Gastrocnemius medialis (tissue), 4 donors: ENCODE measurements at regions not wholly inside any gene's neighbourhood (a gene's known extent, or its start where the extent isn't known, plus 50 kb on each side); places are given as distances from the start of the nearest gene placed in this dataset.

Experiments
- ATAC-seq, 2 donors: fragments of 150-250 bp; one replicate each; pipeline ENCODE4 v1.9.1; 2016
- DNase-seq, 2 donors: peaks; one replicate each; pipeline ENCODE4 v3.0.0-alpha.2; 2019
- H3K27ac ChIP-seq, 4 donors: fragments of 200-600 bp; sonication (generic); 1 replicate in 1 of 4; 2 replicates in 3 of 4; pipeline ENCODE4 v1.5.1; 2016 to 2018; ENCODE audit warnings: mild to moderate bottlenecking in 2 of 4, moderate library complexity in 1 of 4
- H3K27me3 ChIP-seq, 3 donors: fragments of 200-600 bp; sonication (generic) in 2 of 3; 1 replicate in 1 of 3; 2 replicates in 2 of 3; pipeline versions ENCODE4 v1.5.1 to v1.6.0; 2016 to 2019; ENCODE audit warnings: mild to moderate bottlenecking in 1 of 3, moderate library complexity in 1 of 3
- H3K36me3 ChIP-seq, 2 donors: fragments of 200-600 bp; sonication (generic) in 1 of 2; one replicate each; pipeline ENCODE4 v1.5.1; 2017 to 2018
- H3K4me1 ChIP-seq, 2 donors: fragments of 200-600 bp; sonication (generic) in 1 of 2; one replicate each; pipeline ENCODE4 v1.5.1; 2016 to 2017; ENCODE audit warnings: mild to moderate bottlenecking in 2 of 2
- H3K4me3 ChIP-seq, 4 donors: fragments of 200-600 bp; sonication (generic) in 3 of 4; 1 replicate in 1 of 4; 2 replicates in 3 of 4; pipeline ENCODE4 v1.5.1; 2016 to 2019; ENCODE audit warnings: mild to moderate bottlenecking in 2 of 4
- H3K9me3 ChIP-seq, 3 donors: fragments of 200-600 bp; sonication (generic) in 2 of 3; 1 replicate in 1 of 3; 2 replicates in 2 of 3; pipeline ENCODE4 v1.5.1; 2016 to 2019
- CTCF ChIP-seq, 5 experiments: fragments of 450-650 bp in 3 of 5; fragments of 200-600 bp in 2 of 5; sonication (generic) in 2 of 5; IDR thresholded peaks in 4 of 5; conservative IDR thresholded peaks in 1 of 5; 1 replicate in 4 of 5; 2 replicates in 1 of 5; pipeline ENCODE4 v1.5.1; 2016 to 2019; ENCODE audit warnings: antibody characterized with exemption in 5 of 5, mild to moderate bottlenecking in 3 of 5, moderate library complexity in 3 of 5
- POLR2A ChIP-seq, 2 donors: fragments of 450-650 bp; IDR thresholded peaks; one replicate each; pipeline ENCODE4 v1.6.1; 2017; ENCODE audit warnings: antibody characterized with exemption in 2 of 2, mild to moderate bottlenecking in 2 of 2, moderate library complexity in 2 of 2
- in situ Hi-C, 4 donors: fragments of 200-750 bp; cut with MboI; loops; one replicate each; pipeline versions ENCODE4 v1.15.0 to v1.8.0; 2017; ENCODE audit warnings: low sequenced_read_pairs in 4 of 4
- intact Hi-C: fragments of 100-400 bp; cut with DNase I; formaldehyde crosslinking; loops from one replicate; pipeline ENCODE4 v1.15.1; 2023; ENCODE audit warnings: low total_unique reads

GRCh38 chr2:57806449-57806968 is 240.1 kb upstream of the VRK2 start:
- H3K36me3 ChIP-seq = no peaks in the 10 kb centered on the region
- H3K4me3 ChIP-seq = no peak overlapping the region
- H3K9me3 ChIP-seq = no peaks in the 10 kb centered on the region
- intact Hi-C loops = no loop called here
- no peaks in the 10 kb centered on the region for H3K27me3 ChIP-seq
- ATAC-seq = no peak
- H3K27ac ChIP-seq = no peak overlapping the region
- in situ Hi-C loops = no loop called here
- H3K4me1 ChIP-seq = no peaks in the 10 kb centered on the region
- no peak for DNase-seq
- TF ChIP-seq POLR2A (IDR thresholded peaks at IDR 0.05) = no peak
- no peak for TF ChIP-seq CTCF (IDR thresholded peaks at IDR 0.05 in 4 of 5, conservative IDR thresholded peaks at IDR 0.05 in 1 of 5)

- no peak for DNase-seq
- Histone ChIP-seq H3K4me3 (no peak overlapping the region), H3K9me3 (no peaks in the 10 kb centered on the region), H3K36me3 (no peaks in the 10 kb centered on the region), H3K27ac (no peak overlapping the region), H3K4me1 (no peaks in the 10 kb centered on the region), H3K27me3 (no peaks in the 10 kb centered on the region)
- in situ Hi-C loops = no loop called here
- intact Hi-C loops = no loop called here
- ATAC-seq = no peak
- TF ChIP-seq CTCF (IDR thresholded peaks at IDR 0.05 in 4 of 5, conservative IDR thresholded peaks at IDR 0.05 in 1 of 5) = no peak
- no peak for TF ChIP-seq POLR2A (IDR thresholded peaks at IDR 0.05)
These were observed 237.4 kb upstream of the VRK2 start for GRCh38 chr2:57809230-57809629.

- H3K4me1 ChIP-seq = no peaks in the 10 kb centered on the region
- no peak for DNase-seq
- in situ Hi-C loops (no loop called here), intact Hi-C loops (no loop called here)
- H3K27ac ChIP-seq = no peak overlapping the region
- H3K9me3 ChIP-seq = no peaks in the 10 kb centered on the region
- no peaks in the 10 kb centered on the region for H3K36me3 ChIP-seq
- H3K4me3 ChIP-seq = no peak overlapping the region
- no peak for ATAC-seq
- no peaks in the 10 kb centered on the region for H3K27me3 ChIP-seq
- no peak for TF ChIP-seq CTCF (IDR thresholded peaks at IDR 0.05 in 4 of 5, conservative IDR thresholded peaks at IDR 0.05 in 1 of 5)
- TF ChIP-seq POLR2A (IDR thresholded peaks at IDR 0.05) = no peak
These were observed 225.5 kb upstream of the VRK2 start for GRCh38 chr2:57821088-57821487.

- in situ Hi-C loops (no loop called here), intact Hi-C loops (no loop called here)
- no peak overlapping the region for H3K27ac ChIP-seq
- no peak for DNase-seq
- no peak for TF ChIP-seq POLR2A (IDR thresholded peaks at IDR 0.05)
- H3K4me1 ChIP-seq = no peaks in the 10 kb centered on the region
- no peak for ATAC-seq
- no peaks in the 10 kb centered on the region for H3K36me3 ChIP-seq
- H3K9me3 ChIP-seq = no peaks in the 10 kb centered on the region
- H3K4me3 ChIP-seq = no peak overlapping the region
- H3K27me3 ChIP-seq = no peaks in the 10 kb centered on the region
These were observed 218.4 kb upstream of the VRK2 start for GRCh38 chr2:57828221-57828620.

- intact Hi-C loops (no loop called here), in situ Hi-C loops (no loop called here)
- ATAC-seq (no peak), DNase-seq (no peak)
- Histone ChIP-seq H3K4me3 (no peak overlapping the region), H3K27me3 (no peaks in the 10 kb centered on the region), H3K9me3 (no peaks in the 10 kb centered on the region), H3K27ac (no peak overlapping the region), H3K36me3 (no peaks in the 10 kb centered on the region), H3K4me1 (no peaks in the 10 kb centered on the region)
- TF ChIP-seq CTCF (IDR thresholded peaks at IDR 0.05 in 4 of 5, conservative IDR thresholded peaks at IDR 0.05 in 1 of 5) (no peak), POLR2A (IDR thresholded peaks at IDR 0.05) (no peak)
These were observed 211.9 kb upstream of the VRK2 start for GRCh38 chr2:57834666-57835065.
